Kidney glomerular epithelial cell (primary cell): ENCODE measurements at regions not wholly inside any gene's neighbourhood (a gene's known extent, or its start where the extent isn't known, plus 50 kb on each side); places are given as distances from the start of the nearest gene placed in this dataset.
"Not testable (repeated sequence)": the region's sequence is repeated elsewhere in the genome, so short reads cannot be mapped to it uniquely, and the experiment has no call there.

ENCODE experiments used
- DNase-seq: peaks from one replicate; lab custom pipeline; 2025; lab: John Stamatoyannopoulos, UW

- not testable (repeated sequence) for DNase-seq
Measured at GRCh38 chr22:22756551-22757201, 112.3 kb downstream of the GGTLC2 start.

DNA sequence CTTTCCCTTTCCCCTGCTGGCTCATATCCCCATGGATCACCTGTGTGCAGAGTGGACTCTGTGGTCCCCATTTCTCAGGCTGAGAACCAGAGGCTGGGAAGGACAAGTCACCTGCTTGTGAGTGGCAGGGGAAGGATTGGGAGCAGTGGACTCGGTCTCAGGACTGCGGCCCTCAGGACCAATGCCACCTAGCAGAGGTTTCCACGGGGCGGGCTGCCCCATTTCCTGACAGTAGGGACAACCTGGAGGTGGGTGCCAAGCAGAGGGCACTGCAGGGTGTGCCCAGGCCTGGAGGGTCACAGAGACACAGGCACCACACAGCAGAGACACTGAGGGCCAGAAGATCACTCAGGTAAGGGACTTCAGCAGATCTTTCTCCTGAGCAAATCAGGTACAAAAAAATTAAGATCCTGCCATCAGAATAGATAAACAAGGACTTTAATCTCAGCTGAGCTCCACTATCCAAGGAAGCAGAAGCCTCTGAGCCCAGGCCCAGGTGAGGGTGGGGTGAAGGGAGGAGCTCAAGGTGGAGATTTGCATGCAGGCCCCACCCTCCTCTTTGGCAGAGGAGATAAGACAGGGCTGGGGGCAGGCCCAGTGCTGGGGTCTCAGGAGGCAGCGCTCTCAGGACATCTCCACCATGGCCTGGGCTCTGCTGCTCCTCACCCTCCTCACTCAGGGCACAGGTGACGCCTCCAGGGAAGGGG lies 113.8 kb downstream of the GGTLC2 start:
- DNase-seq = not testable (repeated sequence)

GRCh38 chr22:22759371-22759770 lies 115.0 kb downstream of the GGTLC2 start:
- DNase-seq = no peak

DNA sequence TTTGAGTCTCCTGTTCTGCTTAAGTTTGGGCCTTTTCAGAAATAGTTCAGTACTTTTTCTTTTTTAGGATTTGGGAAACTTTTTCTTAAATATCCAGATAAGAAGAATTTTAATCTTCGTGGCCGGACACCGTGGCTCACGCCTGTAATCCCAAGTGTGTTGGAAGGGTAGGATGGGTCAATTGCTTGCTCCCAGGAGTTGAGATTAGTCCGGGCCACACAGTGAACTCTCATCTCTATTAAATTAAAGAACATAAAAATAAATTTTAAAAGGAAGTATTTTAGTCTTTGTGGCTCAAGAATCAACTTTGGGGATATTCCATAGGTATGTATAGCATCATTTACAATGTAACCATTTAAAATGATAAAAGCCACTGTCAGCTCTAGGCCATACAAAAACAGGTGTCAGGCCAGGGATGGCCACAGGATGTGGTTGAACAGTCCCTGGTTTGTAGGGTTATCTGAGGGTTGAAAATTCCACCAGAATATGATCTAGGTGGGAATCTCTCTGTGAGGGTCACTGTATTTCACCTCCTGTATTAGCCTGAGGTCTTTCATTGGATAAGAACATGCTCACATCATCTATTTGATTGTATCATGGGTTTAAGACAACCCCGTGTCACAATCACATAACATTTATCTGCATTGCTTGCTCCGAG lies 115.6 kb downstream of the GGTLC2 start:
- DNase-seq = no peak

DNA sequence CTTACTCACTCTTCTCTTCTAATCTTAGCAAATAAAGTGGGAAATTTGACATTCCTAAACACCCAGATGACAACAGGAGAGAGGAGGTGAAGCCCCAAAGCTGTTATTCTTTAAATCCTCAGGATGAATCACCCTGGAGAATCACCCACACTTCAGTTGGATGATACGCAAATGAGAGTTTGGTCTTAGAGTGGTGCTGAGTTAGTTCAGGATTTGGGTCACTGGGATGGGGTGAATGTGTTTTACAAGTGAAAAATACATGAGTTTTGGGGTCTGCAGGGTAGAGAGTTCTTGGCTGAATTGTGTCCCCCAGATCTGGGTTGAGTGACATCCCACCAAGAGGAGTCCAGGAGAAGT lies 117.2 kb downstream of the GGTLC2 start:
- DNase-seq = no peak

- no peak for DNase-seq
Measured at GRCh38 chr22:22761963-22762772, 117.8 kb downstream of the GGTLC2 start.

GRCh38 chr22:22763512-22763911 lies 119.1 kb downstream of the GGTLC2 start:
- DNase-seq = no peak

GRCh38 chr22:22764085-22764484 lies 119.7 kb downstream of the GGTLC2 start:
- no peak for DNase-seq

- DNase-seq = no peak
Measured at GRCh38 chr22:22767876-22768602, 119.6 kb upstream of the IGLL5 start.

GRCh38 chr22:22768885-22769284 lies 118.7 kb upstream of the IGLL5 start:
- DNase-seq = no peak

DNA sequence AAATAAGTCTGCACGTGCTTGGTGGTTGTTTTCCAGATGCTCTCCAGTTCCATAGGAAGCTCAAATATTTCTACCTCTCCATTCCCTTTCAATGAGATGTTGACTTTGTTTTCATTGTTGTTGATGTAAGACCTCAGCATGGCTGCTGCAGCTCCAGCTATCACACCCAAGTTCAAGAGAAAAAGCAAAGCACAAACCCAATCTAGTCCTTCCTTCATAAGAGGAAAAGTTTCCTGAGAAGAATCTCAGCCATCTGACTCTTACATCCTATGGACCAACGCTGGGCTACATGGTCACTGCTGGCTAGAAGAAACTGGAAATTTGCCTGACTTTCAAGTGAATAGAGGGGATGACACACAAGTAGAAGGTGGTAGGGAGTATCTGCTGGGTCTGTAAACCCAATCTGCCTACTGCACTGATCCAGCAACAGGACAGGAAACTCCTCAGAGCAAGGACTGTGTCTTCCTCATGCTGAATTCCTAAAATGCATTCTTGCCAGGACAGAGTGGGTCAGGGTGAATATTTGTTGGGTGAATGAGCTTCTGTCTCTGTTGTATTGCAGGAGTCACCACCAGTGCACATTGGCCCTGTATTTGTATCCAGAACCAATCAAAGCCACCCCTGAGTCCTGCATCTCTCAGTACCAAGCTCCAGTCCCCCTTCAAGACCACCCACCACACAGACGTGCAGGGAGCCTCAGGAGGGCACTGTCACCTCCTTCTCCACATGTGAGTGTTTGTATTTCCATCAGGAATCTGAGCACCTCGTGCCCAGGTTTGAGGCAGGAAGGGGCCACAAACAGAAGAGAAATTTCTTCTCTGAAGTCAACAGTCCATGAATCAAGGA lies 118.0 kb upstream of the IGLL5 start:
- no peak for DNase-seq

GRCh38 chr22:22770280-22770871 lies 117.2 kb upstream of the IGLL5 start:
- DNase-seq = peak; percentile 1

DNA sequence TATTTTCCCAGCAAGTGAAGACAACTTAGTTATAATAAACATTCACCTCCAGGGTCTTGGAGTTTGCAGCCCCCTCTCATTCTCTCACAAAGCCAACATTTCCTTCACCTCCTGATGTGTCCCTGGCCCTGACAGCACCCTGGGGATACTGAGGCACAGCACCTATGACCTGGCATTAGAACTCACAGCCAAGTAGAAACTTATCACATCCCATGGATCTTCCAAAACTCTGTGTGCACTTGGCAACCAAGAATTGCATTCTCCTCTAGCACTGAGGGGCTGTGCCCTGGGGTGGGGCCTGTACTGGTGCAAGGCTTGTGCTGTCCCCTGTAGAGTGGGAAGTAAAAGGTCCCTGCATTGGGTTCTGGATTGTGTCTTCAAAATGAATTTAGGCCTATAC lies 116.7 kb upstream of the IGLL5 start:
- DNase-seq = no peak

DNA sequence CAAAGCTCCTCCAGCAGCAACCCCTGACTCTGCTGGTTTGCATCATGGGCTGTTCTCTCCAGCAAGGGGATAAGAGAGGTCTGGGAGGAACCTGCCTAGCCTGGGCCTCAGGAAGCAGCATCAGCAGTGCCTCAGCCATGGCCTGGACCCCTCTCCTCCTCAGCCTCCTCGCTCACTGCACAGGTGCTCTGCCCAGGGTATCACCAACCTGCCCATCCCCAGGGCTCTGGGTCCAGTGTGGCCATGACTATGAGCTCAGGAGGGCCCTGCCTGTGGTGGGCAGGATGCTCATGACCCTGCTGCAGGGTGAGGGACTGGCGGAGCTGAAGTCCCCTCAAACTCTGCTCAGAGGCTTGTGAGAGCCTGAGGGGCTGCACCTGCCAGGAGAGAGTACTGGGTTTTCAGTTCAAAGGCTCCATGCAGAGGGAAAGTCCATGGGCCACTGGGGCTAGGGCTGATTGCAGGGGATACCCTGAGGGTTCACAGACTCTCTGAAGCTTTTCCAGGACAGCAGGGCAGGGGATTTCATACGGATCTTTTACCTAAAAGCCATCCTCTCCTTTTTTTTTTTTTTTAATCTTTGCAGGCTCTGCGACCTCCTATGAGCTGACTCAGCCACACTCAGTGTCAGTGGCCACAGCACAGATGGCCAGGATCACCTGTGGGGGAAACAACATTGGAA lies 115.8 kb upstream of the IGLL5 start:
- no peak for DNase-seq

GRCh38 chr22:22772396-22772795 lies 115.2 kb upstream of the IGLL5 start:
- DNase-seq = no peak

DNA sequence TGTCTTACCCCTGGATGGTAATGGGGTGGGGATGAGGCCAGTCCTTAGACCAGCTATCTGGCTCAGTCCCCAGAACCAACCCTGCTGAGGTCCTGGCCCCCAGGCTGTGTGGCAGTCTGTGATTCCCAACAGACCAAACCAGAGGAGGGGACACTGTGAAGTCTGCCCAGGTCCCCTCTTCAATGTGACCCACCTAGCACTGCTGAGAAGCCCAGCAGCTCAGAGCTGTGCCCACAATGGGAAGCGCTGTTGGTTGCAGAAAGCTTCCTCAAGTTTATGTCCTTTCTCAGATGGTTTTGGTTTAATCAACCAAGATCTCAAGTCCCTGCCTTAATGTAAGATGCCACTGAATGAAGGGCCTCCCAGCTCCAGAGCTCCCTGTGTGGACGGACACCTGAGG lies 114.7 kb upstream of the IGLL5 start:
- DNase-seq = no peak

DNA sequence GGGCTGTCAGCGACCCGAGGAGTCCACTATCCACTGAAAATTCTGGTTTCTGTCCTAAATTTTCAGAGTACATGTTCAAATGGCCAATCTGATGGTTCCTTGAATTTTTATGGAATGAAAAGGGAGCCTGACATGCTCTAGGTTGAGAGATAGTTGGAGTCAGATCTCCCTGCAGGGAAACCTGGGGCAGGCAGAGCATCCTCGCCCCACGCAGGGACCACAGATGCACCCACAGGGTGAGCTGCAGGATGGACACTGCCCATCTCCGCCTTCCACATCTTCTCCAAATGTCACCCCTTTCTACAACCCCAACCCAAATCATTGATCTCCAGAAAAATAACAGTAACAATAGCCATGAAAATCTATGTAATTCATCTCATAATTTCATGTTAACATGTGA lies 114.2 kb upstream of the IGLL5 start:
- no peak for DNase-seq

- DNase-seq = no peak
Measured at GRCh38 chr22:22773979-22774604, 113.5 kb upstream of the IGLL5 start.

- DNase-seq = not testable (repeated sequence)
Measured at GRCh38 chr22:22774762-22775161, 112.9 kb upstream of the IGLL5 start.
